ENCODE measurements at regions not wholly inside any gene's neighbourhood (a gene's known extent, or its start where the extent isn't known, plus 50 kb on each side); places are given as distances from the start of the nearest gene placed in this dataset.

DNA sequence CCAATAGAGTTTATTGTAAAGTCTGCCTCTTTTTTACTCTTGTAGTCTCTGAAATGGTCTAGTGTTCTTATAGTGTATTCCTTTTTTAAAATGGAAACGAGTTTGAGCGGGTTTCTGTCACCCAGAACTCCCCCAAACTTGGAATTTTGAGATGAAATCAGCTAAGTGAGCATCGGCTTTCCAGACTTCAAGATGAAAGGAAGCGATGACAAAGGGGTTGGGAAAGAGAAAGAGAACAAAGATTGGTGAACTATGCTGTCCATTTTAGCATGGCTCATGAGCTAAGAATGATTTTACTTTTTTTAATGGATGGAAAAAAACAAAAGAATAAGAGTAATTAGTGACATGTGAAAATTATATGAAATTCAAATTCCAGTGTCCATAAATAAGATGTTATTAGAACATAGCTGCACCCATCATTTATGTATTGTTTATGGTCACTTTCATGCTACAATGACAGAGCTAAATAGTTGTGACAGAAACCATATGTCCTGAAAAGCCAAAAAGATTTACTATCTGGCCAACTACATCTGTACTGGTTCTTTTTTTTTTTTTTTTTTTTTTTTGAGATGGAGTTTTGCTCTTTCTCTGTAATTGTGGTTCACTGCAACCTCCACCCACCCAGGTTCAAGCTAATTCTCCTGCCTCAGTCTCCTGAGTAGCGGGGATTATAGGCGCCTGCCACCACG is 52.7 kb upstream of the PDZRN3 start:
- TF ChIP-seq, protein P1, sequence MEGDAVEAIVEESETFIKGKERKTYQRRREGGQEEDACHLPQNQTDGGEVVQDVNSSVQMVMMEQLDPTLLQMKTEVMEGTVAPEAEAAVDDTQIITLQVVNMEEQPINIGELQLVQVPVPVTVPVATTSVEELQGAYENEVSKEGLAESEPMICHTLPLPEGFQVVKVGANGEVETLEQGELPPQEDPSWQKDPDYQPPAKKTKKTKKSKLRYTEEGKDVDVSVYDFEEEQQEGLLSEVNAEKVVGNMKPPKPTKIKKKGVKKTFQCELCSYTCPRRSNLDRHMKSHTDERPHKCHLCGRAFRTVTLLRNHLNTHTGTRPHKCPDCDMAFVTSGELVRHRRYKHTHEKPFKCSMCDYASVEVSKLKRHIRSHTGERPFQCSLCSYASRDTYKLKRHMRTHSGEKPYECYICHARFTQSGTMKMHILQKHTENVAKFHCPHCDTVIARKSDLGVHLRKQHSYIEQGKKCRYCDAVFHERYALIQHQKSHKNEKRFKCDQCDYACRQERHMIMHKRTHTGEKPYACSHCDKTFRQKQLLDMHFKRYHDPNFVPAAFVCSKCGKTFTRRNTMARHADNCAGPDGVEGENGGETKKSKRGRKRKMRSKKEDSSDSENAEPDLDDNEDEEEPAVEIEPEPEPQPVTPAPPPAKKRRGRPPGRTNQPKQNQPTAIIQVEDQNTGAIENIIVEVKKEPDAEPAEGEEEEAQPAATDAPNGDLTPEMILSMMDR (IDR thresholded peaks at IDR 0.05; ENCODE audit: control insufficient read depth, extremely low read depth, insufficient read depth), result no peak
- no peak overlapping the region for H3K4me3 ChIP-seq (ENCODE audit: low read depth, low read length)
- DNase-seq (ENCODE audit: low read depth), result no peak
